ENCODE measurements at regions not wholly inside any gene's neighbourhood (a gene's known extent, or its start where the extent isn't known, plus 50 kb on each side); places are given as distances from the start of the nearest gene placed in this dataset.

DNA sequence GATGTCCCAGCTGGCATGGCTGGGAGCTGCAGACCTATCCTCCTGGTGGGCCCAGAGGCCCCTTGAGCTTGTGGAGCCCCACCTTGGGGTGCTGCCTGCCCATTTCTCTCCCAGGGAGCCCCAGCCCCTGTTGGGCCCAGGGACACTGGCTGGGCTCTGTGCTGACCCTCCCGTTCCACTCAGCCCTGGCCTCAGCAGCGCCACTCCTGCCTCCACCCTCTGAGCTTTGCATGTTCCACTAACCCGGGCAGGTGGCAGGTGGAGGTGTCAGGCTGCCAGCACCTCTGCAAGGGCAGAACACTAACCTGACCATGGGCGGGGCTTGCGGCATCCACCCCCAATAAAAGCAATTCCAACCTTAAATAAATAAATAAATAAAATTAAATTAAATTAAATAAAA, 299.2 kb downstream of the LRIG3 start:
- H3K4me3 ChIP-seq (replicated peaks; ENCODE audit: low read depth, low read length): no peak overlapping the region
- TF ChIP-seq CTCF (IDR thresholded peaks at IDR 0.05; ENCODE audit: low read depth, low read length, missing control alignments): no peak
- DNase-seq (ENCODE audit: extremely low read depth, low read depth): no peak

DNA sequence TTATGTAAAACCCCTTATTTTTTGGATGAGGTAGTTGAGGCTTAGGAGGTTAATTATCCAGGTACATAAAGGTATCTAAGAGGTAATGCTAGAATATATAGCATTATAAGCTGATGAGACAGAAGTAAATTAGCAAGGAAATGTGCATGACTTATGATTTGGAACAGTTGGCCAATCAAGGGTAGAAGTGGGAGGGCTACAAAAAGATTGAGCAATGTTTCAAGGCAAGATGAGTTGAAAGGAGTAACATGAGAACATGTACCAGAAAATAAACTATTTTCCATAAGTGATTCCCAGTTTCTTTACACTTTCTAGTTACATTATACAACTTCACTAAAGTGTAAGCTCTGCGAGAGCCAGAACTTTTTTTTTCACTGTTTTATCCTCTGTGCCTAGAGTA, 290.9 kb downstream of the LRIG3 start:
- H3K4me3 ChIP-seq (replicated peaks; ENCODE audit: low read depth, low read length): no peak overlapping the region
- TF ChIP-seq CTCF (IDR thresholded peaks at IDR 0.05; ENCODE audit: low read depth, low read length, missing control alignments): no peak
- no peak for DNase-seq (ENCODE audit: extremely low read depth, low read depth)

- no peak for TF ChIP-seq CTCF (IDR thresholded peaks at IDR 0.05; ENCODE audit: low read depth, low read length, missing control alignments)
- no peak for DNase-seq (ENCODE audit: extremely low read depth, low read depth)
- H3K4me3 ChIP-seq (replicated peaks; ENCODE audit: low read depth, low read length): no peak overlapping the region
Observed at GRCh38 chr12:58633479-58633878, 286.8 kb downstream of the LRIG3 start.

- H3K4me3 ChIP-seq (replicated peaks; ENCODE audit: low read depth, low read length): no peak overlapping the region
- no peak for TF ChIP-seq CTCF (IDR thresholded peaks at IDR 0.05; ENCODE audit: low read depth, low read length, missing control alignments)
- no peak for DNase-seq (ENCODE audit: extremely low read depth, low read depth)
Observed at GRCh38 chr12:58639318-58639934, 280.9 kb downstream of the LRIG3 start.

DNA sequence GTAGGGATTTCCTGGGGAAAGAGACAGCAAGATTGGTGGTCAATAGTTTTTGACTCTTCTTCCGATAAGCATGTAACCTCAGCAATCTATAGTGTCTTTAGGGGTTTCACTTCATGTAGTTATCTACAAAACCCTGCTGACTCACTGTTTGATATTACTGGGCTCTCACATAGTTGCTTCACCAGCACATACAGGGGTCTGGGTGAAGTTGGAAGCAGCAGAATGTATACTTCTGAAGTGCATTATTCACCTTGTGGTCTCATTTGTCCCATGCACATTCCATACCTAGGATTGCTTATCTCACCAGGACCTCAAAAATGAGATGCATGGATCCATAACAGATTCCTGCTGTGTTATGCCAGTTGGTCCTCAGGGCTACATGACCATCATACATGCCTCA, 280.0 kb downstream of the LRIG3 start:
- DNase-seq (ENCODE audit: extremely low read depth, low read depth): no peak
- no peak for TF ChIP-seq CTCF (IDR thresholded peaks at IDR 0.05; ENCODE audit: low read depth, low read length, missing control alignments)
- H3K4me3 ChIP-seq (replicated peaks; ENCODE audit: low read depth, low read length): no peak overlapping the region

- DNase-seq (ENCODE audit: extremely low read depth, low read depth): no peak
- H3K4me3 ChIP-seq (replicated peaks; ENCODE audit: low read depth, low read length): no peak overlapping the region
- TF ChIP-seq CTCF (IDR thresholded peaks at IDR 0.05; ENCODE audit: low read depth, low read length, missing control alignments): no peak
Observed at GRCh38 chr12:58645946-58646345, 274.4 kb downstream of the LRIG3 start.

DNA sequence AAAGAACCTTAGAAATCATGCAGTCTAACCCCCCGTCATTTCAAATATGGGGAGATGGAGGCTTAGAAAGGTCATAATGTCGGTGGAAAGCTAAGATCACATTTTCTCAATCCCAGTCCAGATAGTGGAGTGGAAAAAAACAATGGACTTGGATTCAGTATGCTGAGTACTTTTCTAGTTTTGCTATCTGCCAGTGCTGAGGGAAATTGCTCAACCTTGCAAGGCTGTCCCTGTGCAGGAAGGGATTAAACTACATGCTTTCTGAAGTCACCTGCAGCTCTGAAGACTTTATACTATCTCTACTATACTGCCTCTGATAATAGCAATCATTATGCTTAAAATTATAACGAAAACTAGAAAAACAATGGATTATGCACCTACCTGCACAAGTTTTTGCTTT, 272.8 kb downstream of the LRIG3 start:
- H3K4me3 ChIP-seq (replicated peaks; ENCODE audit: low read depth, low read length): no peak overlapping the region

More for the DNA sequence above, 272.8 kb downstream of the LRIG3 start:
- no peak for DNase-seq (ENCODE audit: extremely low read depth, low read depth)
- no peak for TF ChIP-seq CTCF (IDR thresholded peaks at IDR 0.05; ENCODE audit: low read depth, low read length, missing control alignments)

Measured in HFF-Myc (cell line).